GM23338 (cell line): ENCODE measurements at regions not wholly inside any gene's neighbourhood (a gene's known extent, or its start where the extent isn't known, plus 50 kb on each side); places are given as distances from the start of the nearest gene placed in this dataset.

Experiments used
- ATAC-seq: fragments of 200-7000 bp; cut with Tn5 transposase; 3 replicates; pipeline ENCODE4 v1.9.1; 2020
- DNase-seq: peaks from one replicate; pipeline ENCODE4 v3.0.0-alpha.2; 2015; ENCODE audit warnings: low spot score
- H2AFZ ChIP-seq: fragments of 200-600 bp; sonication (generic); 2 replicates; pipeline ENCODE4 v1.8.0; 2016; ENCODE audit warnings: antibody characterized with exemption, mild to moderate bottlenecking, moderate library complexity
- H3F3A ChIP-seq: fragments of 200-600 bp; sonication (generic); replicated peaks from 2 replicates; pipeline ENCODE4 v1.8.0; 2017; ENCODE audit warnings: antibody characterized with exemption, mixed run types, low read depth
- H3K27ac ChIP-seq: fragments of 200-600 bp; sonication (generic); 2 replicates; pipeline ENCODE4 v1.6.1; 2016; ENCODE audit warnings: low read depth
- H3K27me3 ChIP-seq: fragments of 200-600 bp; sonication (generic); 2 replicates; pipeline ENCODE4 v1.8.0; 2016; ENCODE audit warnings: mild to moderate bottlenecking, mixed run types, moderate library complexity; ENCODE audit not compliant: insufficient read depth
- H3K36me3 ChIP-seq: fragments of 200-600 bp; sonication (generic); 2 replicates; pipeline ENCODE4 v1.8.0; 2016; ENCODE audit warnings: mild to moderate bottlenecking; ENCODE audit not compliant: insufficient read depth
- H3K4me1 ChIP-seq: fragments of 200-600 bp; sonication (generic); 2 replicates; pipeline ENCODE4 v1.8.0; 2016; ENCODE audit warnings: mild to moderate bottlenecking, moderate library complexity; ENCODE audit not compliant: insufficient read depth
- H3K4me2 ChIP-seq: fragments of 200-600 bp; sonication (generic); 2 replicates; pipeline ENCODE4 v1.7.1; 2017; ENCODE audit warnings: mixed run types
- H3K4me3 ChIP-seq: fragments of 200-600 bp; sonication (generic); 2 replicates; pipeline ENCODE4 v1.6.1; 2016; ENCODE audit warnings: mixed run types
- H3K79me2 ChIP-seq: fragments of 200-600 bp; sonication (generic); replicated peaks from 2 replicates; pipeline ENCODE4 v1.8.0; 2017; ENCODE audit warnings: mild to moderate bottlenecking; ENCODE audit not compliant: insufficient read depth
- H3K9me2 ChIP-seq: fragments of 200-600 bp; sonication (generic); 2 replicates; pipeline ENCODE4 v1.8.0; 2017; ENCODE audit not compliant: insufficient read depth
- H4K20me1 ChIP-seq: fragments of 200-600 bp; sonication (generic); replicated peaks from 2 replicates; pipeline ENCODE4 v1.8.0; 2017; ENCODE audit warnings: mild to moderate bottlenecking; ENCODE audit not compliant: insufficient read depth
- H3K27ac Mint-ChIP-seq: 2 replicates; pipeline ENCODE4 v1.8.0; 2020; ENCODE audit warnings: inconsistent platforms, mild to moderate bottlenecking, moderate library complexity, mixed read lengths
- H3K27me3 Mint-ChIP-seq: 3 replicates; pipeline ENCODE4 v1.8.0; 2022; ENCODE audit warnings: low read depth, mild to moderate bottlenecking, moderate library complexity, mixed read lengths, inconsistent platforms; ENCODE audit not compliant: insufficient read depth, poor library complexity
- H3K36me3 Mint-ChIP-seq: 3 replicates; pipeline ENCODE4 v1.8.0; 2021; ENCODE audit warnings: low read depth, mild to moderate bottlenecking, inconsistent platforms, moderate library complexity, mixed read lengths
- H3K4me1 Mint-ChIP-seq: 3 replicates; pipeline ENCODE4 v1.8.0; 2020; ENCODE audit warnings: mild to moderate bottlenecking, inconsistent platforms, mixed read lengths
- H3K4me3 Mint-ChIP-seq: 3 replicates; pipeline ENCODE4 v1.8.0; 2021; ENCODE audit warnings: moderate library complexity, mild to moderate bottlenecking, inconsistent platforms, mixed read lengths
- H3K9me3 Mint-ChIP-seq: 3 replicates; pipeline ENCODE4 v1.8.0; 2020; ENCODE audit warnings: moderate library complexity, mild to moderate bottlenecking, inconsistent platforms, mixed read lengths
- CREB1 ChIP-seq: fragments of 250-450 bp; sonication (Bioruptor Pico); IDR thresholded peaks from 2 replicates; pipeline ENCODE4 v1.5.0; 2020; ENCODE audit warnings: low read depth, mild to moderate bottlenecking, moderate library complexity
- EZH2 ChIP-seq: fragments of 200-600 bp; sonication (generic); IDR thresholded peaks from one replicate; pipeline ENCODE4 v1.8.0; 2017; ENCODE audit warnings: antibody characterized with exemption, mild to moderate bottlenecking, low read depth; ENCODE audit not compliant: unreplicated experiment
- EZH2phosphoT487 ChIP-seq: fragments of 200-600 bp; sonication (generic); IDR thresholded peaks from one replicate; pipeline ENCODE4 v1.8.1; 2018; ENCODE audit warnings: antibody characterized with exemption; ENCODE audit not compliant: unreplicated experiment
- JUNB ChIP-seq: IDR thresholded peaks from one replicate; pipeline ENCODE4 v1.6.1; 2016; ENCODE audit warnings: antibody characterized with exemption; ENCODE audit not compliant: unreplicated experiment
- NANOG ChIP-seq: IDR thresholded peaks from 2 replicates; pipeline ENCODE4 v1.6.1; 2016; ENCODE audit warnings: antibody characterized with exemption, borderline replicate concordance
- POLR2AphosphoS5 ChIP-seq: IDR thresholded peaks from 2 replicates; pipeline ENCODE4 v1.6.1; 2016; ENCODE audit warnings: antibody characterized with exemption, low read depth
- STAT1 ChIP-seq: IDR thresholded peaks from one replicate; pipeline ENCODE4 v1.6.1; 2016; ENCODE audit warnings: antibody characterized with exemption; ENCODE audit not compliant: unreplicated experiment
- ZNF114 ChIP-seq: fragments of 250-450 bp; sonication (Bioruptor Pico); IDR thresholded peaks from 2 replicates; pipeline ENCODE4 v1.5.0; 2020; ENCODE audit warnings: mild to moderate bottlenecking, moderate library complexity
- ZNF331 ChIP-seq: fragments of 250-450 bp; sonication (Bioruptor Pico); IDR thresholded peaks from 2 replicates; pipeline ENCODE4 v1.5.0; 2020; ENCODE audit warnings: low read depth, mild to moderate bottlenecking, moderate library complexity
- TF ChIP-seq, protein P1 (sequence below): IDR thresholded peaks from 2 replicates; pipeline ENCODE4 v1.6.1; 2016; ENCODE audit warnings: antibody characterized with exemption
- TF ChIP-seq, protein P2 (sequence below), 2 experiments: fragments of 200-600 bp in 1 of 2; sonication (generic) in 1 of 2; conservative IDR thresholded peaks; 2 replicates each; pipeline versions ENCODE4 v1.5.1 to v1.6.1; 2016 to 2017; ENCODE audit warnings: antibody characterized with exemption in 2 of 2, low read depth in 2 of 2, mild to moderate bottlenecking in 2 of 2, moderate library complexity in 1 of 2
- TF ChIP-seq, protein P3 (sequence below): fragments of 250-450 bp; sonication (Bioruptor Pico); IDR thresholded peaks from 2 replicates; pipeline ENCODE4 v1.5.0; 2020; ENCODE audit warnings: mild to moderate bottlenecking, moderate library complexity
- TF ChIP-seq, protein P4 (sequence below): IDR thresholded peaks from one replicate; pipeline ENCODE4 v1.6.1; 2018; ENCODE audit warnings: antibody characterized with exemption; ENCODE audit not compliant: unreplicated experiment

DNA sequence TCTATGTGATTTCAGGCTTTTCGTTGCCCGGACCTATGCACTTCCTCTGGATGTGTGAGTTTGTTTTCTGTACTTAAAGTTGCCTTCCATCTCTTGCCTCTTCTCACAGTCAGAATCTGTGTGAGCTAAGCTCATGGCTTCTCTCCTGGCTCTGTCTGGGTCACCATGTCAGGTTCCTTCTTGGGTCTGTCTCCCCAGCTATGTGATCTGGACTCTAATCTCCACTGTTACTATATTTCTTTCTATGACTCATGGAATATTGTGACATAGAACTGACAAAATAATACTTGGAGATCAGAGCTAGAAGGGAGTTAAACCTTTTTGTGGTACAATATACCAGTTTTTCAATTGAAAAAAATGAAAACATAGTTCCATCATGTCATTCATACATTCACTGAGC lies 172.7 kb upstream of the FGGY start:
- ATAC-seq = no peak
- Mint-ChIP-seq H3K27me3 (peaks cover 2% of the 10 kb centered on the region), H3K36me3 (peaks cover 3% of the 10 kb centered on the region; the same call in 2 of the 3 replicates), H3K9me3 (no peaks in the 10 kb centered on the region; the same call in 1 of the 3 replicates), H3K27ac (no peak overlapping the region), H3K4me1 (peaks cover 10% of the 10 kb centered on the region; the same call in 2 of the 3 replicates), H3K4me3 (no peak overlapping the region)
- Histone ChIP-seq H3K79me2 (no peaks in the 10 kb centered on the region), H3K36me3 (0 out of 2 replicates have a peak, but pooled peaks cover 3% of the 10 kb centered on the region), H4K20me1 (no peaks in the 10 kb centered on the region), H3K9me2 (0 out of 2 replicates have a peak, but pooled peaks cover 6% of the 10 kb centered on the region), H2AFZ (no peak overlapping the region), H3K4me1 (no peaks in the 10 kb centered on the region), H3K4me2 (no peak overlapping the region), H3K4me3 (no peak overlapping the region), H3K27ac (no peak overlapping the region), H3F3A (no peaks in the 10 kb centered on the region), H3K27me3 (no peaks in the 10 kb centered on the region)
- TF ChIP-seq ZNF331 (CRISPR knock-in tag) = no peak
- TF ChIP-seq EZH2 = no peak
- TF ChIP-seq, protein P1, sequence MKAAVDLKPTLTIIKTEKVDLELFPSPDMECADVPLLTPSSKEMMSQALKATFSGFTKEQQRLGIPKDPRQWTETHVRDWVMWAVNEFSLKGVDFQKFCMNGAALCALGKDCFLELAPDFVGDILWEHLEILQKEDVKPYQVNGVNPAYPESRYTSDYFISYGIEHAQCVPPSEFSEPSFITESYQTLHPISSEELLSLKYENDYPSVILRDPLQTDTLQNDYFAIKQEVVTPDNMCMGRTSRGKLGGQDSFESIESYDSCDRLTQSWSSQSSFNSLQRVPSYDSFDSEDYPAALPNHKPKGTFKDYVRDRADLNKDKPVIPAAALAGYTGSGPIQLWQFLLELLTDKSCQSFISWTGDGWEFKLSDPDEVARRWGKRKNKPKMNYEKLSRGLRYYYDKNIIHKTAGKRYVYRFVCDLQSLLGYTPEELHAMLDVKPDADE = no peak
- TF ChIP-seq, protein P2, sequence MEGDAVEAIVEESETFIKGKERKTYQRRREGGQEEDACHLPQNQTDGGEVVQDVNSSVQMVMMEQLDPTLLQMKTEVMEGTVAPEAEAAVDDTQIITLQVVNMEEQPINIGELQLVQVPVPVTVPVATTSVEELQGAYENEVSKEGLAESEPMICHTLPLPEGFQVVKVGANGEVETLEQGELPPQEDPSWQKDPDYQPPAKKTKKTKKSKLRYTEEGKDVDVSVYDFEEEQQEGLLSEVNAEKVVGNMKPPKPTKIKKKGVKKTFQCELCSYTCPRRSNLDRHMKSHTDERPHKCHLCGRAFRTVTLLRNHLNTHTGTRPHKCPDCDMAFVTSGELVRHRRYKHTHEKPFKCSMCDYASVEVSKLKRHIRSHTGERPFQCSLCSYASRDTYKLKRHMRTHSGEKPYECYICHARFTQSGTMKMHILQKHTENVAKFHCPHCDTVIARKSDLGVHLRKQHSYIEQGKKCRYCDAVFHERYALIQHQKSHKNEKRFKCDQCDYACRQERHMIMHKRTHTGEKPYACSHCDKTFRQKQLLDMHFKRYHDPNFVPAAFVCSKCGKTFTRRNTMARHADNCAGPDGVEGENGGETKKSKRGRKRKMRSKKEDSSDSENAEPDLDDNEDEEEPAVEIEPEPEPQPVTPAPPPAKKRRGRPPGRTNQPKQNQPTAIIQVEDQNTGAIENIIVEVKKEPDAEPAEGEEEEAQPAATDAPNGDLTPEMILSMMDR (conservative IDR thresholded peaks at IDR 0.05; ENCODE audit: low read depth in 2 of 2) = no peak
- TF ChIP-seq EZH2phosphoT487 = no peak
- TF ChIP-seq JUNB = no peak
- TF ChIP-seq STAT1 = no peak
- TF ChIP-seq, protein P3, sequence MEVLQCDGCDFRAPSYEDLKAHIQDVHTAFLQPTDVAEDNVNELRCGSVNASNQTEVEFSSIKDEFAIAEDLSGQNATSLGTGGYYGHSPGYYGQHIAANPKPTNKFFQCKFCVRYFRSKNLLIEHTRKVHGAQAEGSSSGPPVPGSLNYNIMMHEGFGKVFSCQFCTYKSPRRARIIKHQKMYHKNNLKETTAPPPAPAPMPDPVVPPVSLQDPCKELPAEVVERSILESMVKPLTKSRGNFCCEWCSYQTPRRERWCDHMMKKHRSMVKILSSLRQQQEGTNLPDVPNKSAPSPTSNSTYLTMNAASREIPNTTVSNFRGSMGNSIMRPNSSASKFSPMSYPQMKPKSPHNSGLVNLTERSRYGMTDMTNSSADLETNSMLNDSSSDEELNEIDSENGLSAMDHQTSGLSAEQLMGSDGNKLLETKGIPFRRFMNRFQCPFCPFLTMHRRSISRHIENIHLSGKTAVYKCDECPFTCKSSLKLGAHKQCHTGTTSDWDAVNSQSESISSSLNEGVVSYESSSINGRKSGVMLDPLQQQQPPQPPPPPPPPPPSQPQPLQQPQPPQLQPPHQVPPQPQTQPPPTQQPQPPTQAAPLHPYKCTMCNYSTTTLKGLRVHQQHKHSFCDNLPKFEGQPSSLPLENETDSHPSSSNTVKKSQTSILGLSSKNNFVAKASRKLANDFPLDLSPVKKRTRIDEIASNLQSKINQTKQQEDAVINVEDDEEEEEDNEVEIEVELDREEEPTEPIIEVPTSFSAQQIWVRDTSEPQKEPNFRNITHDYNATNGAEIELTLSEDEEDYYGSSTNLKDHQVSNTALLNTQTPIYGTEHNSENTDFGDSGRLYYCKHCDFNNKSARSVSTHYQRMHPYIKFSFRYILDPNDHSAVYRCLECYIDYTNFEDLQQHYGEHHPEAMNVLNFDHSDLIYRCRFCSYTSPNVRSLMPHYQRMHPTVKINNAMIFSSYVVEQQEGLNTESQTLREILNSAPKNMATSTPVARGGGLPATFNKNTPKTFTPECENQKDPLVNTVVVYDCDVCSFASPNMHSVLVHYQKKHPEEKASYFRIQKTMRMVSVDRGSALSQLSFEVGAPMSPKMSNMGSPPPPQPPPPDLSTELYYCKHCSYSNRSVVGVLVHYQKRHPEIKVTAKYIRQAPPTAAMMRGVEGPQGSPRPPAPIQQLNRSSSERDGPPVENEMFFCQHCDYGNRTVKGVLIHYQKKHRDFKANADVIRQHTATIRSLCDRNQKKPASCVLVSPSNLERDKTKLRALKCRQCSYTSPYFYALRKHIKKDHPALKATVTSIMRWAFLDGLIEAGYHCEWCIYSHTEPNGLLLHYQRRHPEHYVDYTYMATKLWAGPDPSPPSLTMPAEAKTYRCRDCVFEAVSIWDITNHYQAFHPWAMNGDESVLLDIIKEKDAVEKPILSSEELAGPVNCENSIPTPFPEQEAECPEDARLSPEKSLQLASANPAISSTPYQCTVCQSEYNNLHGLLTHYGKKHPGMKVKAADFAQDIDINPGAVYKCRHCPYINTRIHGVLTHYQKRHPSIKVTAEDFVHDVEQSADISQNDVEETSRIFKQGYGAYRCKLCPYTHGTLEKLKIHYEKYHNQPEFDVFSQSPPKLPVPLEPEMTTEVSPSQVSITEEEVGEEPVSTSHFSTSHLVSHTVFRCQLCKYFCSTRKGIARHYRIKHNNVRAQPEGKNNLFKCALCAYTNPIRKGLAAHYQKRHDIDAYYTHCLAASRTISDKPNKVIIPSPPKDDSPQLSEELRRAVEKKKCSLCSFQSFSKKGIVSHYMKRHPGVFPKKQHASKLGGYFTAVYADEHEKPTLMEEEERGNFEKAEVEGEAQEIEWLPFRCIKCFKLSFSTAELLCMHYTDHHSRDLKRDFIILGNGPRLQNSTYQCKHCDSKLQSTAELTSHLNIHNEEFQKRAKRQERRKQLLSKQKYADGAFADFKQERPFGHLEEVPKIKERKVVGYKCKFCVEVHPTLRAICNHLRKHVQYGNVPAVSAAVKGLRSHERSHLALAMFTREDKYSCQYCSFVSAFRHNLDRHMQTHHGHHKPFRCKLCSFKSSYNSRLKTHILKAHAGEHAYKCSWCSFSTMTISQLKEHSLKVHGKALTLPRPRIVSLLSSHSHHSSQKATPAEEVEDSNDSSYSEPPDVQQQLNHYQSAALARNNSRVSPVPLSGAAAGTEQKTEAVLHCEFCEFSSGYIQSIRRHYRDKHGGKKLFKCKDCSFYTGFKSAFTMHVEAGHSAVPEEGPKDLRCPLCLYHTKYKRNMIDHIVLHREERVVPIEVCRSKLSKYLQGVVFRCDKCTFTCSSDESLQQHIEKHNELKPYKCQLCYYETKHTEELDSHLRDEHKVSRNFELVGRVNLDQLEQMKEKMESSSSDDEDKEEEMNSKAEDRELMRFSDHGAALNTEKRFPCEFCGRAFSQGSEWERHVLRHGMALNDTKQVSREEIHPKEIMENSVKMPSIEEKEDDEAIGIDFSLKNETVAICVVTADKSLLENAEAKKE (CRISPR knock-in tag) = no peak
- no peak for TF ChIP-seq NANOG
- TF ChIP-seq, protein P4, sequence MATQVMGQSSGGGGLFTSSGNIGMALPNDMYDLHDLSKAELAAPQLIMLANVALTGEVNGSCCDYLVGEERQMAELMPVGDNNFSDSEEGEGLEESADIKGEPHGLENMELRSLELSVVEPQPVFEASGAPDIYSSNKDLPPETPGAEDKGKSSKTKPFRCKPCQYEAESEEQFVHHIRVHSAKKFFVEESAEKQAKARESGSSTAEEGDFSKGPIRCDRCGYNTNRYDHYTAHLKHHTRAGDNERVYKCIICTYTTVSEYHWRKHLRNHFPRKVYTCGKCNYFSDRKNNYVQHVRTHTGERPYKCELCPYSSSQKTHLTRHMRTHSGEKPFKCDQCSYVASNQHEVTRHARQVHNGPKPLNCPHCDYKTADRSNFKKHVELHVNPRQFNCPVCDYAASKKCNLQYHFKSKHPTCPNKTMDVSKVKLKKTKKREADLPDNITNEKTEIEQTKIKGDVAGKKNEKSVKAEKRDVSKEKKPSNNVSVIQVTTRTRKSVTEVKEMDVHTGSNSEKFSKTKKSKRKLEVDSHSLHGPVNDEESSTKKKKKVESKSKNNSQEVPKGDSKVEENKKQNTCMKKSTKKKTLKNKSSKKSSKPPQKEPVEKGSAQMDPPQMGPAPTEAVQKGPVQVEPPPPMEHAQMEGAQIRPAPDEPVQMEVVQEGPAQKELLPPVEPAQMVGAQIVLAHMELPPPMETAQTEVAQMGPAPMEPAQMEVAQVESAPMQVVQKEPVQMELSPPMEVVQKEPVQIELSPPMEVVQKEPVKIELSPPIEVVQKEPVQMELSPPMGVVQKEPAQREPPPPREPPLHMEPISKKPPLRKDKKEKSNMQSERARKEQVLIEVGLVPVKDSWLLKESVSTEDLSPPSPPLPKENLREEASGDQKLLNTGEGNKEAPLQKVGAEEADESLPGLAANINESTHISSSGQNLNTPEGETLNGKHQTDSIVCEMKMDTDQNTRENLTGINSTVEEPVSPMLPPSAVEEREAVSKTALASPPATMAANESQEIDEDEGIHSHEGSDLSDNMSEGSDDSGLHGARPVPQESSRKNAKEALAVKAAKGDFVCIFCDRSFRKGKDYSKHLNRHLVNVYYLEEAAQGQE = no peak
- no peak for TF ChIP-seq POLR2AphosphoS5
- no peak for TF ChIP-seq CREB1 (CRISPR knock-in tag)
- no peak for TF ChIP-seq ZNF114 (CRISPR knock-in tag)
- no peak for DNase-seq
